ENCODE measurements at regions not wholly inside any gene's neighbourhood (a gene's known extent, or its start where the extent isn't known, plus 50 kb on each side); places are given as distances from the start of the nearest gene placed in this dataset.
A peak's percentile ranks its signal among the peaks of the same experiment; 100 is the strongest.
"Not testable (repeated sequence)": the region's sequence is repeated elsewhere in the genome, so short reads cannot be mapped to it uniquely, and the experiment has no call there.

DNA sequence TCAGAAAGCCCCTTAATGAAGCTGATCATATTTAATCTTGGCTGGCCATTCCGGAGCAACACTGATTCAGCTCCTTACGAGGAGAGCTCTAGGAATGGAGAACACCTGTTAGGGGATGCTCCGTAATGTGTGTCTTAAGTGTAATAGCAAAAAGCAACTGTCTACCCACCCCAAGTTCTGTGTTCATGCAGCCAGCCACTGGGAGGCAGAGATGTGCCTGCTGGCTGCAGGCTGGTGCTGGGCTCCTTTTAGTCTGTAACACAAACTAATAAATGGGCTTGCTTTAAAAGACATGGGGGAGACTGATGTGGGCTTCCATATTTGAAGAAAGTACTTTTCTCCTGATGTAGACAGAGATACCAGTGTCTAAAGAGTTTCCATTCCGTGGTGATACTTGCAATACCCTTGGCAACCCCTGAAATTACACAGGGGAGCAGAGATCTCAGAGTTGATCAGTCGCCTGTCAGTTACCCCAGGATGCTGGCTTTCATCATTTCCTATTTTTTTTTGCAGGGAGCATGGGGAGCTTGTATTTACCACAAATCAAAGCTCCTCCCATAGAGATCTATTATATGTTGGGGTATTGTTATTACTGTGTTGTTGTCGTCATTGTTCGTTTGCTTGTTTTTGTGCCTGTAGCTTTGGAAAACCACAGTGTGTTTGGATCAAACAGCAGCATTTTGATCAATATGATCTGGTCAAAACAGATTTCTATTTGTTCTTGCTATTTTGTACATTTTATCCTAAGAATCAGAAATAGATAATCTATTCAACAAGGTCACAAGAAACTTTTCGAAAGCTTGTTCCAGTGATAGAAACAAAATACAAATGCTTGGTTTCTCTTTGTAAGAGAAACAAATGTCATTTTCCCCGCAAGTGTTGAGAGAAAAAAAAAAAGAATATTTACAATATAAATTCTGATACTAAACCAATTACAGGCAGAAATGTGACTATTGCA, 65.8 kb downstream of the MTX3 start:
- H3K4me3 ChIP-seq (ENCODE audit: low read depth, low read length), result no peak overlapping the region
- DNase-seq (ENCODE audit: low read depth), result no peak
- TF ChIP-seq, protein P1, sequence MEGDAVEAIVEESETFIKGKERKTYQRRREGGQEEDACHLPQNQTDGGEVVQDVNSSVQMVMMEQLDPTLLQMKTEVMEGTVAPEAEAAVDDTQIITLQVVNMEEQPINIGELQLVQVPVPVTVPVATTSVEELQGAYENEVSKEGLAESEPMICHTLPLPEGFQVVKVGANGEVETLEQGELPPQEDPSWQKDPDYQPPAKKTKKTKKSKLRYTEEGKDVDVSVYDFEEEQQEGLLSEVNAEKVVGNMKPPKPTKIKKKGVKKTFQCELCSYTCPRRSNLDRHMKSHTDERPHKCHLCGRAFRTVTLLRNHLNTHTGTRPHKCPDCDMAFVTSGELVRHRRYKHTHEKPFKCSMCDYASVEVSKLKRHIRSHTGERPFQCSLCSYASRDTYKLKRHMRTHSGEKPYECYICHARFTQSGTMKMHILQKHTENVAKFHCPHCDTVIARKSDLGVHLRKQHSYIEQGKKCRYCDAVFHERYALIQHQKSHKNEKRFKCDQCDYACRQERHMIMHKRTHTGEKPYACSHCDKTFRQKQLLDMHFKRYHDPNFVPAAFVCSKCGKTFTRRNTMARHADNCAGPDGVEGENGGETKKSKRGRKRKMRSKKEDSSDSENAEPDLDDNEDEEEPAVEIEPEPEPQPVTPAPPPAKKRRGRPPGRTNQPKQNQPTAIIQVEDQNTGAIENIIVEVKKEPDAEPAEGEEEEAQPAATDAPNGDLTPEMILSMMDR (IDR thresholded peaks at IDR 0.05; ENCODE audit: low read depth, low read length, missing control alignments), result peak; percentile 49

DNA sequence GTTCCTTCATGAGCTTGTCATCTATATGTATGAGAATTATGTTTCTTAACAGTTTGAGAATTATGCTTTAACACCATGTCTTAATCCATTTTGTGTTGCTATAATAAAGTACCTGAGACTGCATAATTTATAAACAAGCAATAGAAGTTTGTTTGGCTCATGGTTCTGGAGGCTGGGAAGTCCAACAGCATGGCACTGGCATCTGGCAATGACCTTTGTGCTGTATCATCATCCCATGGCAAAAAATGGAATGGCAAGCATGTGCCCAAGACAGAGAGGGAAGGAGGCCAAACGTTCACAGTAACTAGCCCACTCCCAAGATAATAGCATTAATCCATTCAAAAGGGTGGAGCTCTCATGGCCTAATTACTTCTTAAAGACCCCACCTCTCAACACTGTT, 67.6 kb downstream of the MTX3 start:
- TF ChIP-seq, protein P1 (IDR thresholded peaks at IDR 0.05; ENCODE audit: low read depth, low read length, missing control alignments), result no peak
- no peak for DNase-seq (ENCODE audit: low read depth)
- H3K4me3 ChIP-seq (ENCODE audit: low read depth, low read length), result no peak overlapping the region

DNA sequence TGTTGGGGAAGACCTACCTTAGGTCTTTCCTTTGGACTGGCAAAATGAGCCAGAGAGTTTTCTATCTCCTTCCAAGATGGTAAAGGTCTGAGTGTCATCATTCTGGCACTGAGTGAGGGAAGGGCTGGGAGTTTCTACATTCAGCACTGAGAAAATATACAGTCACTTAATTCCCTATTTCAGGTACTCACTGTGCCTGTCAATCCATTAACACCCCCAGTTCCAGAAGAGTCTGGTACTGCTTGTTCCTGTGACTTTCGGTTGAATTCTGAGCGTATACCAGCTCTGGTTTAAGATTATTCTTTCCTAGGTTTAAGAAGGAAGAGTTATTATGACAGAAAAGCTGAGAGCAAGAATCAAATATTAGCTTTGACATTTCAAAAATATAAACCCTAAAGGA, 68.4 kb downstream of the MTX3 start:
- no peak for DNase-seq (ENCODE audit: low read depth)
- TF ChIP-seq, protein P1 (IDR thresholded peaks at IDR 0.05; ENCODE audit: low read depth, low read length, missing control alignments), result no peak
- H3K4me3 ChIP-seq (ENCODE audit: low read depth, low read length), result no peak overlapping the region

DNA sequence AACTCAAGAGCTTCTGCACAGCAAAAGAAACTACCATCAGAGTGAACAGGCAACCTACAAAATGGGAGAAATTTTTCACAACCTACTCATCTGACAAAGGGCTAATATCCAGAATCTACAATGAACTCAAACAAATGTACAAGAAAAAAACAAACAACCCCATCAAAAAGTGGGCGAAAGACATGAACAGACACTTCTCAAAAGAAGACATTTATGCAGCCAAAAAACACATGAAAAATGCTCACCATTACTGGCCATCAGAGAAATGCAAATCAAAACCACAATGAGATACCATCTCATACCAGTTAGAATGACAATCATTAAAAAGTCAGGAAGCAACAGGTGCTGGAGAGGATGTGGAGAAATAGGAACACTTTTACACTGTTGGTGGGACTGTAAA, 83.6 kb downstream of the MTX3 start:
- not testable (repeated sequence) for H3K4me3 ChIP-seq (ENCODE audit: low read depth, low read length); DNase-seq (ENCODE audit: low read depth)

DNA sequence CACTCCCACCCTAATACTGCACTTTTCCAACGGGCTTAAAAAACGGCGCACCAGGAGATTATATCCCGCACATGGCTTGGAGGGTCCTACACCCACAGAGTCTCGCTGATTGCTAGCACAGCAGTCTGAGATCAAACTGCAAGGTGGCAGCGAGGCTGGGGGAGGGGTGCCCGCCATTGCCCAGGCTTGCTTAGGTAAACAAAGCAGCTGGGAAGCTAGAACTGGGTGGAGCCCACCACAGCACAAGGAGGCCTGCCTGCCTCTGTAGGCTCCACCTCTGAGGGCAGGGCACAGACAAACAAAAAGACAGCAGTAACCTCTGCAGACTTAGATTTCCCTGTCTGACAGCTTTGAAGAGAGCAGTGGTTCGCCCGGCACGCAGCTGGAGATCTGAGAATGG, 88.5 kb downstream of the MTX3 start:
- not testable (repeated sequence) for DNase-seq (ENCODE audit: low read depth); H3K4me3 ChIP-seq (ENCODE audit: low read depth, low read length)

DNA sequence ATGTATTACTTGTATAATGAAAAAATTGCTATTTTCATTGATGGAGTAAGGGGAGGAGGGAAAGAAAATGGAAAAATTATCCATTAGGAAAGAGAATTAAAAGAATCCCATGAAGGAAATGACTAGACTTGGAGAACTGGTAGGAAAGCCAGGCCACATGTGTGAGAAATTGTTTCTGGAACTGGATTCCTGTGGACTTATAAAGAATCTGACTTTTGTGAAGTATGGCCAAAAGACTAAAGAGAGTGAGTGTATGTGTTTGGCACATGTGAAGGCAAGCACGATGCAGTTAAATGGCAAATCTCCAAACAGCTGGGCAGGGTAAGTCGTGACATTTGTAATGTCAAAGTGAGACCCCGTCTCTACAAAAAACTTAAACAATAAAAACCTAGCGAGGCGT, 89.4 kb downstream of the MTX3 start:
- no peak overlapping the region for H3K4me3 ChIP-seq (ENCODE audit: low read depth, low read length)
- no peak for DNase-seq (ENCODE audit: low read depth)
- TF ChIP-seq, protein P1 (IDR thresholded peaks at IDR 0.05; ENCODE audit: low read depth, low read length, missing control alignments), result no peak

DNA sequence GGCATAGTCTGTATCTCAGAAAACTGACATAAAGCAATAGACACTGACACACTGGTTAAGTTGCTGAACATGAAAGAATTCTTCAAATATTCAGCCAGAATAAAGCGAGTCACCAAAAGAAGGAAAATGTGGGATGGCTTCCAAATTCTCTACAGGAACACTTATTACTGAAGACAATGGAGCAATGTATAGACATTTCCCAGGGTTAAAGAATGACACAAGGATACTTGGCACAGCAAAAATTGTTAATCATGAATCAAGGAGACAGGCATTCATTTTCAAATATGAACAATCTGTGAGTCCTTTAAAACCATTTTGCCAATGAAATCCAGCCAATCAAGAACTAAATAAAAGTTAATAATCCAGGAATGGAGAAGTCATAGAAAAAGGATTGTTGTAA, 92.5 kb downstream of the MTX3 start:
- no peak overlapping the region for H3K4me3 ChIP-seq (ENCODE audit: low read depth, low read length)
- no peak for DNase-seq (ENCODE audit: low read depth)
- TF ChIP-seq, protein P1 (IDR thresholded peaks at IDR 0.05; ENCODE audit: low read depth, low read length, missing control alignments), result no peak

DNA sequence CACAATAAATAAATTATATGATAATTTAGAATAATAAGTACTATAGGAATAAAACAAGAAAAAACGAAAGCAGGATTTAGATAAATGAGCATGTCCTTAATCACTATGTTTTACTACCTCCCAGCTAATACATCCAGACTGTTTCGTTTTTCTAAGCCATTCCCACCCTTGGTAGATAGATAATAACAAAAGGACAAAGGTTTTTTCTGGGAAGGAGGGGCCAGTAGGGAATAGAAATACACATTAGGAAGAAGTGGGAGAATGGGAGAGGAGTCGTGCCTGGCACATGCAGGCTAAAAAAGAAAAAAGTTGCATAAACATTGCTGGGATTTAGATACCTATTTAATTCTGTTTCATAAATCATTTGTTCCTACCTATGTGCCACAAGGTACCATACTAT, 97.1 kb downstream of the MTX3 start:
- no peak for DNase-seq (ENCODE audit: low read depth)
- H3K4me3 ChIP-seq (ENCODE audit: low read depth, low read length), result no peak overlapping the region
- TF ChIP-seq, protein P1 (IDR thresholded peaks at IDR 0.05; ENCODE audit: low read depth, low read length, missing control alignments), result no peak
